ENCODE measurements at regions not wholly inside any gene's neighbourhood (a gene's known extent, or its start where the extent isn't known, plus 50 kb on each side); places are given as distances from the start of the nearest gene placed in this dataset.

DNA sequence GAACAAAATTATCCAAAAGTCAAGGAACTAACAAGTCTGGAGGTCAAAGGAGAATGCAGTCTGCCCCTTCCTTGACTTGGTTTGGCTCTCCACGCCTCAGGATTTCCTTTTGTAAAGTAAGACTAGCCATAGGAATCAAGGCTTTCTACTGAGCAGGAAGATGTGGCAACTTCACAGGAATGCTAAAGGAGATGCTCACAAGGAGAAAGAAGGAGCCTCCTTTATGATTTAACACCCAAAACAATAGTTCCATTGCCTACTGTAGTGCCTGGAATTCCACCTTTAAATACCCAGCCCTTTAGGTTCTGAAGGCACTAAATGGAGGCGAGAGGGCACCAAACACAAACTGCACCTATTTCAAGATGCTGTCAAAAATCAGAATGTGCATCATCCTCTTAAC, 176.3 kb upstream of the NFIA start:
- no peaks in the 10 kb centered on the region for H3K9me3 ChIP-seq (ENCODE audit: insufficient read depth, low read length)
- no peak overlapping the region for H3K27ac ChIP-seq (ENCODE audit: low read length)
- H4K20me1 ChIP-seq (ENCODE audit: insufficient read depth, low read length): no peaks in the 10 kb centered on the region
- no peak overlapping the region for H3K4me3 ChIP-seq (ENCODE audit: low read length)
- H3K36me3 ChIP-seq (replicated peaks; ENCODE audit: low read depth, low read length): no peaks in the 10 kb centered on the region
- no peak overlapping the region for H3K4me2 ChIP-seq (ENCODE audit: low read length)
- H3K9ac ChIP-seq (ENCODE audit: low read length): no peak overlapping the region
- TF ChIP-seq, protein P1, sequence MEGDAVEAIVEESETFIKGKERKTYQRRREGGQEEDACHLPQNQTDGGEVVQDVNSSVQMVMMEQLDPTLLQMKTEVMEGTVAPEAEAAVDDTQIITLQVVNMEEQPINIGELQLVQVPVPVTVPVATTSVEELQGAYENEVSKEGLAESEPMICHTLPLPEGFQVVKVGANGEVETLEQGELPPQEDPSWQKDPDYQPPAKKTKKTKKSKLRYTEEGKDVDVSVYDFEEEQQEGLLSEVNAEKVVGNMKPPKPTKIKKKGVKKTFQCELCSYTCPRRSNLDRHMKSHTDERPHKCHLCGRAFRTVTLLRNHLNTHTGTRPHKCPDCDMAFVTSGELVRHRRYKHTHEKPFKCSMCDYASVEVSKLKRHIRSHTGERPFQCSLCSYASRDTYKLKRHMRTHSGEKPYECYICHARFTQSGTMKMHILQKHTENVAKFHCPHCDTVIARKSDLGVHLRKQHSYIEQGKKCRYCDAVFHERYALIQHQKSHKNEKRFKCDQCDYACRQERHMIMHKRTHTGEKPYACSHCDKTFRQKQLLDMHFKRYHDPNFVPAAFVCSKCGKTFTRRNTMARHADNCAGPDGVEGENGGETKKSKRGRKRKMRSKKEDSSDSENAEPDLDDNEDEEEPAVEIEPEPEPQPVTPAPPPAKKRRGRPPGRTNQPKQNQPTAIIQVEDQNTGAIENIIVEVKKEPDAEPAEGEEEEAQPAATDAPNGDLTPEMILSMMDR (IDR thresholded peaks at IDR 0.05; ENCODE audit: low read depth, low read length): no peak
- no peak overlapping the region for H2AFZ ChIP-seq (ENCODE audit: low read depth, low read length)
- no peaks in the 10 kb centered on the region for H3K79me2 ChIP-seq (ENCODE audit: low read length)
- no peaks in the 10 kb centered on the region for H3K4me1 ChIP-seq (ENCODE audit: low read length)
- no peaks in the 10 kb centered on the region for H3K27me3 ChIP-seq (ENCODE audit: low read depth, low read length)

DNA sequence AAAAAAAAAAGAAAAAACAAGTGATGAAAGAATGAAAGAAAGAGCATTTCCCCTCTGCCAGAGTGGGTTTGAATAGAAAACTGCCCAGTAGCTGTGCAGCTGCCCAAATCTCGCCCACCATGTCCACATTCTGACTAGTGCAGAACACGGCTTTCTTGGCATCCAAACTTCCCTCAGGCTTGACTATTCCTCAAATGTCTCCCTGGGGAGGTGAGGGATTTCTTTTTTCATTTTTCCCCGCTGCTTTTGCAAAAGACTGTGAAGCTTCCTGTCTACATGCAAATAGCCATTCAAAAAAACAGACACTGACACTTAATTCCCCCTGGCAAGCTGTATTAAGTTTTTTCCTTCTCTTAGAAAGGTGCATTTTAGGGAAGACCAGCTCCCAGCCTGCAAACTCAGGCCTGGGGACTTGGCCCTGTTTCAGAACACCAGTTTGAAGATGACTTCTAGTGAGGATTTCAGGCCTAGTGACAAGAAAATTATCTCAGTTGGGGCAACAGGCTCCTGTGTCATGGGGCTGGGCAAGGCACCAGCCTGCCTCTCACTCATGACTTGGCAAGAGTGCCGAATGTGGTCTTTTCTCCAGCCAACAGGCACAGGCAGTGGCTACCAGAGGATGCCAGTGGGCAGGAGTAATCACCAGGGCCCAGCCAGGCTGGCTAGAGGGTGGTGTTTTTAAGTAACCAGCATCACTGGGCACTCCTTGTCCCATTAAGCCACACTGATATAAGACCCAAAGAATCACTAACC, 178.1 kb upstream of the NFIA start:
- H3K27me3 ChIP-seq (ENCODE audit: low read depth, low read length): no peaks in the 10 kb centered on the region
- no peak overlapping the region for H3K4me3 ChIP-seq (ENCODE audit: low read length)
- no peaks in the 10 kb centered on the region for H3K79me2 ChIP-seq (ENCODE audit: low read length)
- H3K4me2 ChIP-seq (ENCODE audit: low read length): no peak overlapping the region
- H3K27ac ChIP-seq (ENCODE audit: low read length): no peak overlapping the region
- TF ChIP-seq EZH2phosphoT487 (IDR thresholded peaks at IDR 0.05; ENCODE audit: low read depth): no peak
- TF ChIP-seq, protein P1 (IDR thresholded peaks at IDR 0.05; ENCODE audit: low read depth, low read length): no peak
- no peak overlapping the region for H2AFZ ChIP-seq (ENCODE audit: low read depth, low read length)
- no peaks in the 10 kb centered on the region for H3K9me3 ChIP-seq (ENCODE audit: insufficient read depth, low read length)
- no peaks in the 10 kb centered on the region for H3K36me3 ChIP-seq (replicated peaks; ENCODE audit: low read depth, low read length)
- H4K20me1 ChIP-seq (ENCODE audit: insufficient read depth, low read length): no peaks in the 10 kb centered on the region
- H3K9ac ChIP-seq (ENCODE audit: low read length): no peak overlapping the region
- H3K4me1 ChIP-seq (ENCODE audit: low read length): no peaks in the 10 kb centered on the region

DNA sequence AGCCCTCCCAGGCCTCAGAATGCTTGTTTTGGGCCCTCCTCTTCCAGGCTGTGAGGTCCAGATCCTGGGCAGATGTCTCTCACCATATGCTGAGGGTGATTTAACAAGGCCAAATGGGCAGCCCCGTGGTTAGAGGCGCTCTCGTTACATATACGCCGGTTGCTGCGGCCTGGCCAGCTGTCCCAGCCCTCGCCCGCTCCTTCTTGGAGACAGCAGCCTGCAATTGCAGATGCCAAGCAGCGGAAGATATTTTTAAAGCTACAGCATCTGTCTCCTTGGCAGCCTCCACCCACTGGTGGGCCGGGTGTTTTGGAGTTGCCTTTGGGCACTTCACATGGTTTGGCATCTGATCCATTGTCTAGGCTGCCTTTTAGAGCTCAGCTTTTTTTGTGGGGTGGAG, 178.8 kb upstream of the NFIA start:
- Histone ChIP-seq H3K4me3 (ENCODE audit: low read length) (no peak overlapping the region), H3K27me3 (ENCODE audit: low read depth, low read length) (0 out of 2 replicates have a peak, but pooled peaks cover 3% of the 10 kb centered on the region), H3K4me2 (ENCODE audit: low read length) (no peak overlapping the region), H4K20me1 (ENCODE audit: insufficient read depth, low read length) (no peaks in the 10 kb centered on the region), H3K9me3 (ENCODE audit: insufficient read depth, low read length) (no peaks in the 10 kb centered on the region), H3K27ac (ENCODE audit: low read length) (no peak overlapping the region), H3K9ac (ENCODE audit: low read length) (no peak overlapping the region), H3K79me2 (ENCODE audit: low read length) (no peaks in the 10 kb centered on the region), H2AFZ (ENCODE audit: low read depth, low read length) (no peak overlapping the region), H3K4me1 (ENCODE audit: low read length) (no peaks in the 10 kb centered on the region), H3K36me3 (replicated peaks; ENCODE audit: low read depth, low read length) (no peaks in the 10 kb centered on the region)
- TF ChIP-seq, protein P1 (IDR thresholded peaks at IDR 0.05; ENCODE audit: low read depth, low read length): no peak
- TF ChIP-seq EZH2phosphoT487 (IDR thresholded peaks at IDR 0.05; ENCODE audit: low read depth): no peak

DNA sequence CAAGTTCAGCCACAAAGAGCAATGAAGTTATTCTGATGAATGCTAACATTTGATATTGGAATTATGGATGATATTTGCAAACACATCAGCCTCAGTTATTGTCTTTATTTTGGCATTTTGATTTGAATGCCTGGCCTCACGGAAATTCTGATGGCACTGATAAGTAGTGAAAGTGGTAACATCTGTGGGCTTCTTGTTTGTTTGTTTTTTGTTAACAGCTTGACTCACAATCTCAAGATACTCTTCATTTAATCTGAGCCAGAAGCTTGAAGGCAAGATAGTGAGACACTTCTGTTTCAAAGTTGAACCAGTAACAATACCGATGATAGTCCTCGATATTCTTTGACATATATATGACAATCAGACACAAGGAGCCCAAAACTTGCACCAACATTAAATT, 182.9 kb upstream of the NFIA start:
- Histone ChIP-seq H3K4me2 (ENCODE audit: low read length) (no peak overlapping the region), H3K4me3 (ENCODE audit: low read length) (no peak overlapping the region), H3K4me1 (ENCODE audit: low read length) (no peaks in the 10 kb centered on the region), H3K36me3 (replicated peaks; ENCODE audit: low read depth, low read length) (no peaks in the 10 kb centered on the region), H2AFZ (ENCODE audit: low read depth, low read length) (no peak overlapping the region), H3K79me2 (ENCODE audit: low read length) (no peaks in the 10 kb centered on the region), H3K9ac (ENCODE audit: low read length) (no peak overlapping the region), H3K9me3 (ENCODE audit: insufficient read depth, low read length) (no peaks in the 10 kb centered on the region), H3K27ac (ENCODE audit: low read length) (no peak overlapping the region), H3K27me3 (ENCODE audit: low read depth, low read length) (0 out of 2 replicates have a peak, but pooled peaks cover 3% of the 10 kb centered on the region), H4K20me1 (ENCODE audit: insufficient read depth, low read length) (no peaks in the 10 kb centered on the region)
- TF ChIP-seq, protein P1 (IDR thresholded peaks at IDR 0.05; ENCODE audit: low read depth, low read length): no peak
- no peak for TF ChIP-seq EZH2phosphoT487 (IDR thresholded peaks at IDR 0.05; ENCODE audit: low read depth)

Data from OCI-LY3 (cell line).